IPS-20b (cell line): ENCODE measurements at regions not wholly inside any gene's neighbourhood (a gene's known extent, or its start where the extent isn't known, plus 50 kb on each side); places are given as distances from the start of the nearest gene placed in this dataset.
"Not testable (repeated sequence)": the region's sequence is repeated elsewhere in the genome, so short reads cannot be mapped to it uniquely, and the experiment has no call there.

ENCODE experiments used
- H3K27ac ChIP-seq: one replicate; pipeline ENCODE4 v1.5.1; 2013; ENCODE audit warnings: low read length
- H3K27me3 ChIP-seq: 2 replicates; pipeline ENCODE4 v1.6.1; 2013; ENCODE audit warnings: mild to moderate bottlenecking, low read length, inconsistent platforms; ENCODE audit not compliant: insufficient read depth
- H3K36me3 ChIP-seq: 2 replicates; pipeline ENCODE4 v1.6.1; 2013; ENCODE audit warnings: low read depth, mild to moderate bottlenecking, inconsistent platforms, low read length, moderate library complexity; ENCODE audit not compliant: insufficient read depth
- H3K4me1 ChIP-seq: 2 replicates; pipeline ENCODE4 v1.6.1; 2013; ENCODE audit warnings: mild to moderate bottlenecking, control low read depth, inconsistent platforms, low read length, moderate library complexity; ENCODE audit not compliant: insufficient read depth
- H3K4me3 ChIP-seq: 2 replicates; pipeline ENCODE4 v1.5.1; 2013; ENCODE audit warnings: mild to moderate bottlenecking, low read length, inconsistent platforms
- H3K9ac ChIP-seq: 2 replicates; pipeline ENCODE4 v1.6.1; 2013; ENCODE audit warnings: low read depth, mild to moderate bottlenecking, inconsistent platforms, low read length, moderate library complexity
- H3K9me3 ChIP-seq: 2 replicates; pipeline ENCODE4 v1.6.1; 2013; ENCODE audit warnings: mild to moderate bottlenecking, low read depth, low read length, inconsistent platforms; ENCODE audit not compliant: insufficient read depth

DNA sequence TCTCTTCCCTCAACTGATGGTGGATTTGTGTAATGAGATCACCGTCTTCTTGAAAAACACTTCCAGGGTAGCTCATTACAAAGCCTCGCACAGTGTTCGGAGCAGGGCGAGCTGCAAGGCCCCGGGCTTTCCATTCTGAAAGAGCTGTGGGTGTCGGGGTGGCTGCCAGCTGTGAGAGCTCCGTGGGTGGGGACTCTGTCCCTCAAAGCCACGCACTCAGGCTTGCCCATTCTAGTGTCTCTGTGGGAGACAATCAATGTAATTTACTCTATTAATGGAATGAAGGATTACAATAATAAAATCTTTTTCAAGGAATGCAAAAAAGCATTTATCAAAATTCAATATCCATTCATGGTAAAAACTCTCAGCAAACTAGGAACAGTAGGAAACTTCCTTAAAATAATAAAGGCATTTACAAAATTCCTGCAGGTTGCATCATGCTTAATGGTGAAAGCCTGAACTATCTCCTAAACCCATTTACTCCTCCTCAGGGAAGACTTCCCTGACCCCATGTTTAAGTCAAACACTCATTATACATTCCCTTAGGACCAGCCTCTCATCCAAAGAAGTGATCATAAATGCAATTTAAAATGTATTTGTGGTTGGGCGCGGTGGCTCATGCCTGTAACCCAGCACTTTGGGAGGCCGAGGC lies 224.5 kb upstream of the PLGLB1 start:
- H3K27ac ChIP-seq, H3K4me3 ChIP-seq, H3K9ac ChIP-seq, H3K9me3 ChIP-seq, H3K36me3 ChIP-seq, H3K27me3 ChIP-seq, H3K4me1 ChIP-seq: not testable (repeated sequence)

DNA sequence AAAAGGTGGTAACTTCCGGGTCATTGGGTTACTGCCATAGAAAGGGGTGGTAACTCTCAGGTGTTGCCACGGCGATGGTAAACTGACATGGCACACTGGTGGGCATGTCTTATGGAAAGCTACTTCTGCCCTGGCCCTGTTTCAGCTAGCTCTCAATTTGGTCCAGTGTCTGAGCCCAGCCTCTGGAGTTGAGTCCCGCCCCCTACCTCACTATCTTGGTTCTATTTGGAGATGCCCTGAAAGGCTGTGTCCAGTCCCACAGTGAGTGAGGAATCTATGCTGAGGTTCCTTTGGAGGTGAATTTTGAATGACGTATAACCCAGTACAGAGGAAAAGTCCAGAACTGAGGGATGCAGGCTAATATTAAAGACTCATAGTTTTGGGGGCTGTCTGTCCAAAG lies 230.4 kb upstream of the PLGLB1 start:
- not testable (repeated sequence) for H3K9me3 ChIP-seq

DNA sequence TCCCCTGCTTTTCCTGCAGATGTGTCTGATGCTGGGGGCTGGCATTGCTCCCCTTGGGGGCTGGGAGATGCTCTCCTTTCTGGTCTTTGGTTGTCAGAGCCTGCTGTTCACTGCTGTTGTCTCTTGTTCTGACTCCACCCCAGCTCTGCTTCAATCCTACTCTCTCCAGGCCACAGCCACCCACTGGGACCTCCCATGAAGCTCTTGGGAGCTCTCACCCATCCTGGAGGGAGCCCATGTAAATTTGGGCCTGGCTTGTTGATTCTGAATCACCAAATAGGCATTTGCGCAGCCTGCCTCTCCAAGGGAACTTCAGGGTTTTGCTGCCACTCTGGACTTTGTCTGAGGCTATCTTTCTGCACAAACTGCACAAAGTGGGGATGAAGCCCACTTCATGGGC lies 232.9 kb upstream of the PLGLB1 start:
- not testable (repeated sequence) for H3K4me3 ChIP-seq, H3K27me3 ChIP-seq, H3K27ac ChIP-seq, H3K36me3 ChIP-seq, H3K9ac ChIP-seq, H3K4me1 ChIP-seq, H3K9me3 ChIP-seq

More for the DNA sequence above, 230.4 kb upstream of the PLGLB1 start:
- not testable (repeated sequence) for H3K9ac ChIP-seq, H3K27me3 ChIP-seq, H3K36me3 ChIP-seq, H3K27ac ChIP-seq, H3K4me1 ChIP-seq, H3K4me3 ChIP-seq

DNA sequence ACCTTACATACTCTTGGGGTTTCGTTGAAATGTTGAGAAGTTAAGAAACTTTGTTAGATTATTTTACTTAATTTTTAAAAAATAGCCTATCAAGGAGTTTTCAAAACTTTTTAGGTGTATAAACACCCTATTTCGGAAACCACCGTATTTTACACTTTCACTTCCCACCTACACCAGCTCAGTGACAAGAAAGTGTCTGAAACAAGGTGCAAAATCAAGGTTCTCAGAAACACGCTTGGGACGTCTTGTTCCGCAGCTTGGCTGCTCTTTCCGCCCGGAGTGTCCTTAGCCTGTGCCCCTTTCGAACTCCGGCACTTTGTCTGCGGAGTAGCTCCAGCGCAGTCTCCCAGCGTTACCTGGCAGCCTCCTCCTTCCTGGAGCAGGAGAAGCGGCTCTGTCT lies 233.8 kb upstream of the PLGLB1 start:
- not testable (repeated sequence) for H3K4me3 ChIP-seq, H3K9me3 ChIP-seq, H3K36me3 ChIP-seq, H3K4me1 ChIP-seq, H3K27me3 ChIP-seq, H3K27ac ChIP-seq, H3K9ac ChIP-seq

DNA sequence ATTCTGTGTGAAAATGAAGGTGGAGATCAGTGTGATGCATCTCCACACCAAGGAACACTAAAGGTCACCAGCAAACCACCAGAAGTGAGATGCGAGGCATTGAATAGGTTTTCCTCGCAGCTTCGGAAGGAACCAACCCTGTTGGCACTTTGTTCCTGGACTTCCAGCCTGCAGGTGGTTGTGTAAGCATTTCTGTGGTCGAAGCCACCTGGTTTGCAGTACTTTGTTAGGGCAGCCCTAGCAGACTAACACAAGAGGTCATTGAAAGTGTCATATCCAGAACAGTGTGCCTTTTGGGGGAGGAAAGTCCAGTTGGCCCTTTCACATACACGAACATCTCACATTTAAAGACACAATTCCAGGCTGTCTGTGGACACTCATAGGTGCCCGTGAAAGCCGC lies 237.2 kb upstream of the PLGLB1 start:
- not testable (repeated sequence) for H3K36me3 ChIP-seq, H3K27me3 ChIP-seq, H3K27ac ChIP-seq, H3K4me3 ChIP-seq, H3K9ac ChIP-seq, H3K4me1 ChIP-seq, H3K9me3 ChIP-seq

DNA sequence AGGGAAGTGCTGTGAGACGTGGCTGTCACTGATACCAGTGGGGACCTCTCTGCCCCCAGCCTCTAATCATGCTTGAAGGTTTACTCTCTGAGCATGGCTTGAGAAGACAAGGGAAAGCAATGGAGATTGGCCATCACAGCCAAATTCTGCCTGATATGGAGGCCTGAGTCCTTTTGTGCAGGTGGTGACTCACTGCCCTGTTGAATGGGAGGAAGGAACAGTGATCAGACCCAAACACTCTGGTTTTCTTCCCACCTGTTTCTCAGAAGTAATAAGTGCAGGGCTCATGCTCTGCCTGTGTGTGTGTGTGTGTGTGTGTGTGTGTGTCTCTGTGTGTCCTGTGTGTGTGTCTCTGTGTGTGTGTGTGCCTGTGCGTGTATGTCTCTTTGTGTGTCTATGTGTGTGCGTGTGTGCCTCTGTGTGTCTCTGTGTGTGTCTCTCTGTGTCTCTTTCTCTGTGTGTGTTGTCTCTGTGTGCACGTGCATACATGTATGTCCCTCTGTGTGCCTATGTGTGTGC lies 240.6 kb upstream of the PLGLB1 start:
- H3K4me1 ChIP-seq, H3K27me3 ChIP-seq, H3K9me3 ChIP-seq, H3K36me3 ChIP-seq, H3K27ac ChIP-seq, H3K9ac ChIP-seq, H3K4me3 ChIP-seq: not testable (repeated sequence)

DNA sequence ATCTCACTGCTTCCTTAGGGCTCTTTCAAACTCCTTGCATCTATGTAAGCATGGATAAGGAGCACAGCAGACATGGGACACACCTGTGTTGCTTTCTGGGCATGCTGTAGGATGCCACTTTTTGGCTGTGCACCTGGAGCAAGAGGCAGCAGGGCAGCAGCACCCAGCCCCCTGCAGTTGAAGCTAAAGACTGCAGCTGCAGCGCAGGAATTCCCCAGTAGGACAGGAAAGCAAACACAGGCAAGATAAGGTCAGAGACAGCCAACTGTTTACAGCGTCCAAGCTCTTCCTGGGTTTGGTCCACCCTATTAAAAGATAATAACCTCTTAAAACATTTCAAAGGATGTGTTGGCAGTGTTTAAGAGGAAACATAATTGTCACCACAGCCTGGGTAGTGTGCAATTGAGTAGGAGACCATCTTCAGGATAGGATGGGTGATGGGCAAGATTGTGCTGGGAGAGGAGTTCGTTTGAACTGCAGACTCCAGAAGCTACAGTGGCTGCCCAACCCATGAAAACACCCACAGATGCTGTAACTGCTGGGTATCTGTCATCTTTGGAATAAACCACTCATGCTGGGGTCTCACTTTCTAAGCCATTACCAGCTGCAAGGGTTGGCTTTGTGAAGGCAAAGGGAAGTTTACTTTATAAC lies 242.3 kb upstream of the PLGLB1 start:
- H3K36me3 ChIP-seq, H3K27me3 ChIP-seq, H3K4me3 ChIP-seq, H3K9ac ChIP-seq, H3K9me3 ChIP-seq, H3K4me1 ChIP-seq, H3K27ac ChIP-seq: not testable (repeated sequence)

DNA sequence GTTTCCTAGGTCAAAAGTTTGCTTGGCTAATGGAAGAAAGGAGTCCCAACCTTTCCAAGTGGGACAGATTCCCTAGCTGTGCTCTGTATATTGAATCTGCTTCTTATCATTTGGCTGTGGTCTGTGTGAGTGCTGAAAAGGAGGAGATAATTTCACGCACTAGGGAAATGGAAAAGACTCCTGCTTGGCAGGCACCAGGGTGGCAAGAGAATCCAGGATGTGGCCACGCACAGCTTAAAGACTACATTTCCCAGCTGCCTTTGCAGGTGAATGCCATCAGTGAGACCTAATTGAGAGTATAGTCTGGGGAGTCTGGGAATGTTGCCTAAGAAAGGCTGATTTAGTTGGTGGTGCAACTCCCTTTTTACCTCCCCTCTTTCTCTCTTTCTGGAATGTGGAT lies 253.5 kb upstream of the PLGLB1 start:
- H3K36me3 ChIP-seq, H3K4me3 ChIP-seq, H3K9ac ChIP-seq, H3K9me3 ChIP-seq, H3K27ac ChIP-seq, H3K4me1 ChIP-seq, H3K27me3 ChIP-seq: not testable (repeated sequence)

DNA sequence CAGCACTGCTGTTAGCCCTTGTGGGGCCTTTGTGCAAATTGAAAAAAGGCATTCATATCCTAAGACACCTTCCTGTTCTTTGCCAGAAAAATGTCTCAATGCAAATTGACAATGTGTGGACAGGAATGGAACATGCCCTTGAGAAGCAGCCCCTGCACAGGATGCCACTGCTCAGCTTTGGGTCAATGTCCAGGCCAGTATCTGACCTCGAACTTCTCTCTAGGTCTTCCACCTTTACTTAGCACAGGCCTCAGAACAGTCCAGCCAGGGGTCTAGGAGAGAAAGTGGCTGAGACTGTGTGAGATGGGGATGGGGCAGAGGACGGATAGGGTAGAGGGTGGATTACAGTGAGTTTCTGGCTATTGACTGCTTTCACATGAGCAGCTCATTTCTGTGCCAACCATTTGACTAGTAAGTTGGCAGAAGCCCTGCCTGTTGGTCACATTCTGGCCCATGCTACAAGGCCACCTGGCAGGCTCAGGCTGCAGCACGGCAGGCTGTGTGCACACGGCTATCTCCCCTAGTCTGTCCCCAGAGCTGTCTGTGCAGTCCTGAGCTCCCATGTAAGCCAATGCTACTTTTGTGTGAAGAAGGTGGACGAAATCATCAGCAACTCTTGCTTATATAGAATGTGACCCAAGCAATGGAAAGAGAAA lies 254.5 kb upstream of the PLGLB1 start:
- not testable (repeated sequence) for H3K9me3 ChIP-seq, H3K36me3 ChIP-seq, H3K4me3 ChIP-seq, H3K9ac ChIP-seq, H3K4me1 ChIP-seq, H3K27me3 ChIP-seq, H3K27ac ChIP-seq

DNA sequence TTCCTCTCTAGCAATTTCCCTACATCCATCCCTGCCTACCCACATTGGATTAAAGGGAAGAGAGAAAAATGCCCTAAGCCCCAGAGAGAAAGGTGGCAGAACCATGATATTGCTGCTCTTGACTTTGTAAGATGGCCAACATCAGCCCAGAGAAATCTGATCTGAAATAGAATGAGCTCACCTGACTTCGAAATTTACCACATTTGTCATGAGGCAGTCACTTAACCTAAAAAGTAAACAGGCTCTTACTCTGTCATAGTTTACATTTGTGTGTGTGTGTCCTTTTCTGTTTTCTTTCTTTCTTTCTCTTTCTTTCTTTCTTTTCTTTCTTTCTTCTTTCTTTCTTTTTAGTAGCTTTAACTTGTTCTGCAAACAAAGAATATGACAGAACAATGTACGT lies 255.0 kb upstream of the PLGLB1 start:
- H3K27me3 ChIP-seq, H3K9ac ChIP-seq, H3K36me3 ChIP-seq, H3K9me3 ChIP-seq, H3K4me3 ChIP-seq, H3K4me1 ChIP-seq, H3K27ac ChIP-seq: not testable (repeated sequence)

DNA sequence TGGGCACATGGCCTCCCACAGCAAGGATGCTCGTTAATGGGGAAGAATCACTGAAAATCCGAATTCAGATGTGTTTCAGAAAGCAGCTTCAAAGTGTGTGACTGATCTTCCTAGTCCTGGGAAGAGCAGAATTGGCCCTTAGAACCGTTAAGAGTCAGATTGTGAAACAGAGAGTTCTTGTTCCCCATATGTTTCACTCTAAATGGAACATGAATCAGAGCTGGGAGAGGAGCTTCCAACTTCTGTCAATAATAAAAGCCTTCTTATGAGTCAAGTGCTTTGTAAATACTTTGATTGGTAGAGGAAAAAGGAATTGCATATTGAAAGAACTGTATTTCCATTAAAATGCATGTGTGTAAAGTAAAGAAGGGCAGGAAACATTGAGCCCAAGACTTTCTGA lies 256.1 kb upstream of the PLGLB1 start:
- H3K4me3 ChIP-seq, H3K27ac ChIP-seq, H3K36me3 ChIP-seq, H3K9ac ChIP-seq, H3K9me3 ChIP-seq, H3K27me3 ChIP-seq, H3K4me1 ChIP-seq: not testable (repeated sequence)

DNA sequence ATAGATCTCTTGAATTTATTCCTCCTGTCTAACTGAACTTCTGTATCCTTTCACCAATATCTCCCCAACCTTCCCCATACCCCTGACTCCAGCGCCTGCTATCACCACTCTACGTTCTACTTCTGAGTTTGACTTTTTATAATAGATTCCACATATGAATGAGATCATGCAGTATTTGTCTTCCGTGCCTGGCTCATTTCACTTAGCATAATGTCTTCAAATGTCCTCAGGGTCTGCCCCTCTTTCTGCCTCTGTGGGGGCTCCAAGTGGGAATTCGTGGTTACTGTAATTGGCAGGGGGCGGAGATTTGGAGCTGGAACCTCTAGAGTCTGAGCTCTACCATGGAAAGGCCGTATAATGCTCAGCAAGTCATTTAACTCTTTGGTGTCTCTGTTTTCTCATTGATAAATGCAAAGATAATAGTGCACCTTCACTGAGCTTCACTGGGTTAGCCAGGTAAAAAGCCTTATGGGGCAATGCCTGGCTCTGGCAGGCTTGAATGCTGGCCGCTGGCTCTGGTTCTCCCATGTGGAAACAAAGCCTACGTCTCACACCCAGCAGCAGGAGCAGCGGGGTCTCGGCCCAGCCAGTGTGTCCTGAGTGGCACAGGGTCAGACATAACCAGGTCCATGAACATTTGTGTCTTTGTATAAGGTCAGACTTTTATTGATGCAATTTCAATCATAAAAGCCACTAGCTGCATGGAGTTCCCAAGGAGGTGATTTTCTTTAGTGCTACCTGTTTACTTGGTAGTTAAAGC lies 259.1 kb upstream of the PLGLB1 start:
- H3K27ac ChIP-seq, H3K9me3 ChIP-seq, H3K4me1 ChIP-seq, H3K36me3 ChIP-seq, H3K9ac ChIP-seq, H3K27me3 ChIP-seq, H3K4me3 ChIP-seq: not testable (repeated sequence)
